Spleen (tissue), 11 donors: ENCODE measurements at regions not wholly inside any gene's neighbourhood (a gene's known extent, or its start where the extent isn't known, plus 50 kb on each side); places are given as distances from the start of the nearest gene placed in this dataset.

Experiments
- DNase-seq: peaks from one replicate; pipeline ENCODE4 v3.0.0-alpha.2; 2020
- H3K27ac ChIP-seq, 8 donors: fragments of 200-600 bp; sonication (generic) in 7 of 8; 1 replicate in 4 of 8; 2 replicates in 4 of 8; pipeline versions ENCODE4 v1.5.0 to v1.8.0; 2016 to 2021; ENCODE audit warnings: inconsistent platforms in 4 of 8, mild to moderate bottlenecking in 4 of 8, moderate library complexity in 1 of 8
- H3K27me3 ChIP-seq, 7 donors: fragments of 200-600 bp; sonication (generic) in 6 of 7; replicated peaks in 1 of 7; 1 replicate in 4 of 7; 2 replicates in 3 of 7; pipeline versions ENCODE4 v1.5.0 to v1.8.0; 2016 to 2021; ENCODE audit warnings: inconsistent platforms in 3 of 7, mild to moderate bottlenecking in 1 of 7
- H3K36me3 ChIP-seq, 6 donors: fragments of 200-600 bp; sonication (generic) in 5 of 6; 1 replicate in 4 of 6; 2 replicates in 2 of 6; pipeline versions ENCODE4 v1.5.0 to v1.8.0; 2016 to 2021; ENCODE audit warnings: inconsistent platforms in 2 of 6
- H3K4me1 ChIP-seq, 6 donors: fragments of 200-600 bp; sonication (generic) in 5 of 6; 1 replicate in 3 of 6; 2 replicates in 3 of 6; pipeline versions ENCODE4 v1.5.0 to v1.8.0; 2016 to 2021; ENCODE audit warnings: inconsistent platforms in 3 of 6
- H3K4me3 ChIP-seq, 8 donors: fragments of 200-600 bp; sonication (generic) in 7 of 8; 1 replicate in 4 of 8; 2 replicates in 4 of 8; pipeline versions ENCODE4 v1.5.0 to v1.8.0; 2016 to 2021; ENCODE audit warnings: inconsistent platforms in 4 of 8, mild to moderate bottlenecking in 4 of 8, moderate library complexity in 2 of 8
- H3K9me3 ChIP-seq, 8 donors: fragments of 200-600 bp; sonication (generic) in 7 of 8; 1 replicate in 4 of 8; 2 replicates in 4 of 8; pipeline versions ENCODE4 v1.5.0 to v1.8.0; 2016 to 2021; ENCODE audit warnings: inconsistent platforms in 4 of 8
- POLR2A ChIP-seq, 3 donors: fragments of 450-650 bp; IDR thresholded peaks; one replicate each; pipeline ENCODE4 v1.5.1; 2017; ENCODE audit warnings: antibody characterized with exemption in 3 of 3, mild to moderate bottlenecking in 1 of 3
- POLR2AphosphoS5 ChIP-seq, 3 donors: sonication (generic); formaldehyde crosslinking; IDR thresholded peaks; one replicate each; pipeline ENCODE4 v1.5.1; 2017; ENCODE audit warnings: antibody characterized with exemption in 3 of 3
- WGBS, 5 donors: extraction: QIAGEN DNeasy Blood & Tissue Kit in 3 of 5; methylation state at CpG; one replicate each; pipeline versions ENCODE4 v1.1.5 to v1.1.7; 2013 to 2018; 5-methylcytosine and 5-hydroxymethylcytosine counted together
- intact Hi-C: fragments of 100-400 bp; cut with DNase I; formaldehyde crosslinking; loops from one replicate; pipeline ENCODE4 v1.15.0; 2023; ENCODE audit warnings: low total_unique reads
- TF ChIP-seq, protein P1 (sequence below), 11 experiments: fragments of 200-600 bp in 7 of 11; fragments of 450-650 bp in 4 of 11; sonication (generic) in 4 of 11; IDR thresholded peaks in 8 of 11; conservative IDR thresholded peaks in 3 of 11; 1 replicate in 7 of 11; 2 replicates in 4 of 11; pipeline versions ENCODE4 v1.4.0 to v1.8.0; 2016 to 2021; ENCODE audit warnings: antibody characterized with exemption in 11 of 11, inconsistent platforms in 4 of 11, mild to moderate bottlenecking in 1 of 11
- donor health status: healthy with polysubstance abuse.
- donor health status: DM: no; HTN: no; CAD: no; lungs with moderate emphysema.
- donor health status: DM: no; HTN: no; CAD: no.
- donor health status: Bipolar disorder and iron deficiency.
- donor health status: healthy.
- donor health status: DM: no; HTN: no; CAD: no.
- donor health status: DM: yes; HTN: yes; CAD: no.

DNA sequence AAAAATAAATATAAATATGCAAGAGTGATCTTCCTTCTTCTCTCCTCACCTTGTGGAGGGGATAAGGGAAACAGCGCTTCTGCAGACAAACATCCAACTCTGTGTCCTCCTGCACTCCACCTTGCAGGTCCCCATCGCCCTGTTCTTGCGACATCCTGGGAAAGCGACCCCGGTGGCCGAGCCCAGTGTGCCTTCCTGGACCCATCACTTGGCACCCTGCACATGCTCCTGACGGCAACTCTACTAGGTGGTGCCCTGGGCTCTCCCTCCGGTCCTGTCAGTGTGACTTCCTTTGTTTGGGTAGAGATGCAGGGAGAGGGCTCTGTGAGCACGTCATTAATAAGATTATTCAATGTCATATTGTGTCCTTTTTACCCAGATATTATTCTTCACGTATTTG lies 266.0 kb upstream of the ADAMTS16 start:
- Histone ChIP-seq H3K9me3 (no peaks in the 10 kb centered on the region), H3K4me3 (no peak overlapping the region), H3K27me3 (peaks cover 0 to 9% (median 0%) of the 10 kb centered on the region in 7 donors), H3K27ac (no peak overlapping the region), H3K4me1 (no peaks in the 10 kb centered on the region), H3K36me3 (no peaks in the 10 kb centered on the region)
- intact Hi-C loops: no loop called here
- TF ChIP-seq POLR2A (IDR thresholded peaks at IDR 0.05) (no peak), POLR2AphosphoS5 (IDR thresholded peaks at IDR 0.05) (no peak)
- TF ChIP-seq, protein P1, sequence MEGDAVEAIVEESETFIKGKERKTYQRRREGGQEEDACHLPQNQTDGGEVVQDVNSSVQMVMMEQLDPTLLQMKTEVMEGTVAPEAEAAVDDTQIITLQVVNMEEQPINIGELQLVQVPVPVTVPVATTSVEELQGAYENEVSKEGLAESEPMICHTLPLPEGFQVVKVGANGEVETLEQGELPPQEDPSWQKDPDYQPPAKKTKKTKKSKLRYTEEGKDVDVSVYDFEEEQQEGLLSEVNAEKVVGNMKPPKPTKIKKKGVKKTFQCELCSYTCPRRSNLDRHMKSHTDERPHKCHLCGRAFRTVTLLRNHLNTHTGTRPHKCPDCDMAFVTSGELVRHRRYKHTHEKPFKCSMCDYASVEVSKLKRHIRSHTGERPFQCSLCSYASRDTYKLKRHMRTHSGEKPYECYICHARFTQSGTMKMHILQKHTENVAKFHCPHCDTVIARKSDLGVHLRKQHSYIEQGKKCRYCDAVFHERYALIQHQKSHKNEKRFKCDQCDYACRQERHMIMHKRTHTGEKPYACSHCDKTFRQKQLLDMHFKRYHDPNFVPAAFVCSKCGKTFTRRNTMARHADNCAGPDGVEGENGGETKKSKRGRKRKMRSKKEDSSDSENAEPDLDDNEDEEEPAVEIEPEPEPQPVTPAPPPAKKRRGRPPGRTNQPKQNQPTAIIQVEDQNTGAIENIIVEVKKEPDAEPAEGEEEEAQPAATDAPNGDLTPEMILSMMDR (IDR thresholded peaks at IDR 0.05 in 8 of 11, conservative IDR thresholded peaks at IDR 0.05 in 3 of 11): no peak
- 72 to 83% (median 81%) methylated on average over 10 of the region's 10 CpGs for WGBS, 5 donors
- DNase-seq: no peak

DNA sequence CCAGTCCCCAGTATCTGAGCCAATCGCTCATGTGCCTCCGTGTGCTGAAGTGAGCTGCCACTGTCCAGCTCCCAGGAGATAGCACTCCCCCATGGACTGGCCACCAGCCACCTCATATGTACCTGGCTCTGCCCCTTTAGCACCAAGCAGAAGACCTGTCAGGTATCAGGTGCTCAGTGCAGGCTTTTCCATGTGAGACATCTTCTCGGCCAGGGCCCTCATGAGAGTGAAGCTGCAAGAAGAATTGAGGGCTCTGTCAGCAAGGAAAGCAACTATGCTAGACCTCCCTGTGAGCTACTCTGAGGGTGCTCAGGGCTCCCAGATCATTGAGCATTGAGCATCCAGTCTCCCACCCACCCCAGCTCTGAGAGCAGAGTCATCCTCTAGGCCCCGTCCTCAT lies 264.2 kb upstream of the ADAMTS16 start:
- Histone ChIP-seq H3K27ac (no peak overlapping the region), H3K27me3 (peaks cover 0 to 9% (median 0%) of the 10 kb centered on the region in 7 donors), H3K4me3 (no peak overlapping the region), H3K9me3 (no peaks in the 10 kb centered on the region), H3K4me1 (no peaks in the 10 kb centered on the region), H3K36me3 (no peaks in the 10 kb centered on the region)
- WGBS, 5 donors: 81 to 88% (median 87%) methylated on average over 4 of the region's 4 CpGs
- TF ChIP-seq, protein P1 (IDR thresholded peaks at IDR 0.05 in 8 of 11, conservative IDR thresholded peaks at IDR 0.05 in 3 of 11): no peak
- TF ChIP-seq POLR2A (IDR thresholded peaks at IDR 0.05) (no peak), POLR2AphosphoS5 (IDR thresholded peaks at IDR 0.05) (no peak)
- DNase-seq: no peak
- intact Hi-C loops: no loop called here

DNA sequence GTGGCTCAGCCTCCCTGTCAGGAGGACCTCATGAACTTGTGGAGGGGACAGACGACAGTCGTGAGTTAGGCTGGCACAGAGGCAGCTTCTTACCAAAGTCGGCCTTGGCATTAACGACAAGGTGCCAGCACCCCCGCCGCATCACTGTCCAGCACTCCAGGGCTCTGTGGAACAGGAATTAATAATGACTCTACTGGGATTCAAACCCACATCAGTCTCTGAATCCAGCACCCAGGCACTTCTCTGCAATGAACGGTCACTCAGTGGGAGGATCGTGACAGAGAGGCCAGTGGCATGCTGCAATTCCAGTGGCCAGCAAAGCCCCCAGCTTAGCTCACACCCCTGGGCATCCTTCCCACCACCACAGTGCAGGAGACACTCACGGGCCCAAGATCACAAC lies 263.3 kb upstream of the ADAMTS16 start:
- Histone ChIP-seq H3K27ac (no peak overlapping the region), H3K4me3 (no peak overlapping the region), H3K4me1 (no peaks in the 10 kb centered on the region), H3K36me3 (no peaks in the 10 kb centered on the region), H3K27me3 (peaks cover 0 to 9% (median 0%) of the 10 kb centered on the region in 7 donors), H3K9me3 (no peaks in the 10 kb centered on the region)
- no peak for DNase-seq
- 76 to 91% (median 82%) methylated on average over 8 to 9 of the region's 9 CpGs for WGBS, 5 donors
- intact Hi-C loops: no loop called here
- TF ChIP-seq POLR2A (IDR thresholded peaks at IDR 0.05) (no peak), POLR2AphosphoS5 (IDR thresholded peaks at IDR 0.05) (no peak)
- TF ChIP-seq, protein P1 (IDR thresholded peaks at IDR 0.05 in 8 of 11, conservative IDR thresholded peaks at IDR 0.05 in 3 of 11): no peak

DNA sequence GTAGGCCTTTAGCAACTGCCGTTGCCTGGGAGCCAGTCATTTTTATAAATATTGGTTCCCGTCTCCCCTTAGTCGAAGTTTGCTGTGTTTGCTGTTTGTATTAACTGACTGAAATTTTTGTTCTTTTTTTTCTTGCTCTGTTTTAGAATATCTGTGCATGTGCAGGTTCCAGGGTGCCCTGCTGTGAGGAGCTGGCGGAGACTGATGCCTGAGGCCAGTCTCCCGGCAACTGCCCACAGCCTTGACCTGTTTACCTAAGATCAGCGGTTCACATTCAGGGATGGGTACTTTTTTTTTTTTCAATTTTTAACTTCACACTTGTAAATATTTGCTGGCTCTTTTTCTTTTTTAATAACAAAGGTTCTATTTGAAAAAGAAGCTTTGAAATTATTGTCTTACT lies 262.6 kb upstream of the ADAMTS16 start:
- no peaks in the 10 kb centered on the region for H3K9me3 ChIP-seq
- WGBS, 5 donors: 84 to 89% (median 86%) methylated on average over 6 of the region's 6 CpGs
- no peak for DNase-seq
- H3K4me1 ChIP-seq: no peaks in the 10 kb centered on the region
- H3K27me3 ChIP-seq: peaks cover 0 to 9% (median 0%) of the 10 kb centered on the region in 7 donors
- H3K27ac ChIP-seq: no peak overlapping the region
- TF ChIP-seq, protein P1 (IDR thresholded peaks at IDR 0.05 in 8 of 11, conservative IDR thresholded peaks at IDR 0.05 in 3 of 11): no peak
- TF ChIP-seq POLR2A (IDR thresholded peaks at IDR 0.05): no peak
- TF ChIP-seq POLR2AphosphoS5 (IDR thresholded peaks at IDR 0.05): no peak
- no peaks in the 10 kb centered on the region for H3K36me3 ChIP-seq
- H3K4me3 ChIP-seq: no peak overlapping the region
- intact Hi-C loops: no loop called here
